ENCODE measurements at regions not wholly inside any gene's neighbourhood (a gene's known extent, or its start where the extent isn't known, plus 50 kb on each side); places are given as distances from the start of the nearest gene placed in this dataset.

GRCh38 chr13:111029957-111030609, 85.0 kb upstream of the ARHGEF7 start:
- TF ChIP-seq GATA1 (IDR thresholded peaks at IDR 0.05; ENCODE audit: low read depth, low read length) = no peak
- TF ChIP-seq POLR2A (IDR thresholded peaks at IDR 0.05; ENCODE audit: low read length) = no peak
- no peak for DNase-seq

- DNase-seq = no peak
- TF ChIP-seq GATA1 (IDR thresholded peaks at IDR 0.05; ENCODE audit: low read depth, low read length) = no peak
- TF ChIP-seq POLR2A (IDR thresholded peaks at IDR 0.05; ENCODE audit: low read length) = no peak
These were observed 87.4 kb upstream of the ARHGEF7 start for GRCh38 chr13:111027458-111028439.

GRCh38 chr13:111025310-111025709, 89.8 kb upstream of the ARHGEF7 start:
- DNase-seq = no peak
- TF ChIP-seq GATA1 (IDR thresholded peaks at IDR 0.05; ENCODE audit: low read depth, low read length) = no peak

- DNase-seq = no peak
- TF ChIP-seq POLR2A (IDR thresholded peaks at IDR 0.05; ENCODE audit: low read length) (no peak), GATA1 (IDR thresholded peaks at IDR 0.05; ENCODE audit: low read depth, low read length) (no peak)
These were observed 92.2 kb upstream of the ARHGEF7 start for GRCh38 chr13:111022886-111023285.

- TF ChIP-seq POLR2A (IDR thresholded peaks at IDR 0.05; ENCODE audit: low read length) (no peak), GATA1 (IDR thresholded peaks at IDR 0.05; ENCODE audit: low read depth, low read length) (no peak)
- no peak for DNase-seq
These were observed 92.9 kb upstream of the ARHGEF7 start for GRCh38 chr13:111022241-111022640.

- TF ChIP-seq GATA1 (IDR thresholded peaks at IDR 0.05; ENCODE audit: low read depth, low read length) = no peak
- TF ChIP-seq POLR2A (IDR thresholded peaks at IDR 0.05; ENCODE audit: low read length) = no peak
- peak in 1 of 2 experiments; percentile 3 for DNase-seq
These were observed 93.8 kb upstream of the ARHGEF7 start for GRCh38 chr13:111021270-111021669.

- DNase-seq = no peak
- TF ChIP-seq POLR2A (IDR thresholded peaks at IDR 0.05; ENCODE audit: low read length) (no peak), GATA1 (IDR thresholded peaks at IDR 0.05; ENCODE audit: low read depth, low read length) (no peak)
These were observed 94.6 kb upstream of the ARHGEF7 start for GRCh38 chr13:111020546-111020945.

GRCh38 chr13:111020021-111020420, 95.1 kb upstream of the ARHGEF7 start:
- no peak for DNase-seq
- TF ChIP-seq POLR2A (IDR thresholded peaks at IDR 0.05; ENCODE audit: low read length) = no peak
- no peak for TF ChIP-seq GATA1 (IDR thresholded peaks at IDR 0.05; ENCODE audit: low read depth, low read length)

- no peak for DNase-seq
- TF ChIP-seq POLR2A (IDR thresholded peaks at IDR 0.05; ENCODE audit: low read length) (no peak), GATA1 (IDR thresholded peaks at IDR 0.05; ENCODE audit: low read depth, low read length) (no peak)
These were observed 97.2 kb upstream of the ARHGEF7 start for GRCh38 chr13:111017755-111018459.

- TF ChIP-seq POLR2A (IDR thresholded peaks at IDR 0.05; ENCODE audit: low read length) = no peak
- no peak for TF ChIP-seq GATA1 (IDR thresholded peaks at IDR 0.05; ENCODE audit: low read depth, low read length)
- no peak for DNase-seq
These were observed 98.3 kb upstream of the ANKRD10 start for GRCh38 chr13:111013196-111013595.

GRCh38 chr13:111011899-111012298, 97.0 kb upstream of the ANKRD10 start:
- peak in 1 of 2 experiments; percentile 10 for DNase-seq
- no peak for TF ChIP-seq POLR2A (IDR thresholded peaks at IDR 0.05; ENCODE audit: low read length)
- no peak for TF ChIP-seq GATA1 (IDR thresholded peaks at IDR 0.05; ENCODE audit: low read depth, low read length)

- DNase-seq = no peak
- TF ChIP-seq POLR2A (IDR thresholded peaks at IDR 0.05; ENCODE audit: low read length) = no peak
- no peak for TF ChIP-seq GATA1 (IDR thresholded peaks at IDR 0.05; ENCODE audit: low read depth, low read length)
These were observed 93.5 kb upstream of the ANKRD10 start for GRCh38 chr13:111008351-111008750.

GRCh38 chr13:111007209-111007608, 92.3 kb upstream of the ANKRD10 start:
- TF ChIP-seq GATA1 (IDR thresholded peaks at IDR 0.05; ENCODE audit: low read depth, low read length) = no peak
- no peak for TF ChIP-seq POLR2A (IDR thresholded peaks at IDR 0.05; ENCODE audit: low read length)
- no peak for DNase-seq

- TF ChIP-seq GATA1 (IDR thresholded peaks at IDR 0.05; ENCODE audit: low read depth, low read length) = no peak
- TF ChIP-seq POLR2A (IDR thresholded peaks at IDR 0.05; ENCODE audit: low read length) = no peak
- no peak for DNase-seq
These were observed 91.7 kb upstream of the ANKRD10 start for GRCh38 chr13:111006506-111007031.
